OCI-LY3 (cell line): ENCODE measurements at regions not wholly inside any gene's neighbourhood (a gene's known extent, or its start where the extent isn't known, plus 50 kb on each side); places are given as distances from the start of the nearest gene placed in this dataset.

Experiments
- EZH2phosphoT487 ChIP-seq: fragments of 200-600 bp; shearing (Covaris generic); IDR thresholded peaks from 2 replicates; pipeline ENCODE4 v1.6.1; 2018; ENCODE audit warnings: antibody characterized with exemption, mixed run types, low read depth
- TF ChIP-seq, protein P1 (sequence below): fragments of 200-600, 300-600 bp; sonication (generic); IDR thresholded peaks from 2 replicates; pipeline ENCODE4 v1.5.1; 2014; ENCODE audit warnings: antibody characterized with exemption, low read length, low read depth

DNA sequence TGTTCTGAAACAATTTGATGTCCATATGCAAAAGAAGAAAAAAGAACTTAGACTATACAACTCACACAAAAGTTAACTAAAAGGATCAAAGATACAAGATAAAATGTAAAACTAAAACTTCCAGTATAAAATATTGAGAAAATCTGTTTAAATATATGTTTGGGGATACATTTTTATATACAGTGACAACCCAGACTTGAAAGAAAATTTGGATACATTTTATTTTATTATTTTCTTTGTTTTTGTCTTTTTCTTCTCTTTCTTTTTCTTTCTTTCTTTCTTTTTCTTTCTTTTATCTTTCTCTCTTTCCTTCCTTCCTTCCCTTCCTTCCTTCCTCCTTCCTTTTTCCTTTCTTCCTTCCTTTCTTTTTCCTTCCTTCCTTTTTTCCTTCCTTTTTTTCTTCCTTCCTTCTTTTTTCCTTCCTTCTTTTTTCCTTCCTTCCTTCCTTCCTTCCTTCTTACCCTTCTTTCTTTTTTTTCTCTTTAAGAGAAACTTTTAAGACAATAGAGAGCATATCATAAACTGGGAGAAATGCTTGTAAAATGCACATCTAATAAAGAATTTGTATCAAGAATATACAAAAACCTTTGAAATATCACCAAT is 954.5 kb upstream of the LRFN5 start:
- TF ChIP-seq, protein P1, sequence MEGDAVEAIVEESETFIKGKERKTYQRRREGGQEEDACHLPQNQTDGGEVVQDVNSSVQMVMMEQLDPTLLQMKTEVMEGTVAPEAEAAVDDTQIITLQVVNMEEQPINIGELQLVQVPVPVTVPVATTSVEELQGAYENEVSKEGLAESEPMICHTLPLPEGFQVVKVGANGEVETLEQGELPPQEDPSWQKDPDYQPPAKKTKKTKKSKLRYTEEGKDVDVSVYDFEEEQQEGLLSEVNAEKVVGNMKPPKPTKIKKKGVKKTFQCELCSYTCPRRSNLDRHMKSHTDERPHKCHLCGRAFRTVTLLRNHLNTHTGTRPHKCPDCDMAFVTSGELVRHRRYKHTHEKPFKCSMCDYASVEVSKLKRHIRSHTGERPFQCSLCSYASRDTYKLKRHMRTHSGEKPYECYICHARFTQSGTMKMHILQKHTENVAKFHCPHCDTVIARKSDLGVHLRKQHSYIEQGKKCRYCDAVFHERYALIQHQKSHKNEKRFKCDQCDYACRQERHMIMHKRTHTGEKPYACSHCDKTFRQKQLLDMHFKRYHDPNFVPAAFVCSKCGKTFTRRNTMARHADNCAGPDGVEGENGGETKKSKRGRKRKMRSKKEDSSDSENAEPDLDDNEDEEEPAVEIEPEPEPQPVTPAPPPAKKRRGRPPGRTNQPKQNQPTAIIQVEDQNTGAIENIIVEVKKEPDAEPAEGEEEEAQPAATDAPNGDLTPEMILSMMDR = no peak
- no peak for TF ChIP-seq EZH2phosphoT487
